ENCODE measurements at regions not wholly inside any gene's neighbourhood (a gene's known extent, or its start where the extent isn't known, plus 50 kb on each side); places are given as distances from the start of the nearest gene placed in this dataset.

DNA sequence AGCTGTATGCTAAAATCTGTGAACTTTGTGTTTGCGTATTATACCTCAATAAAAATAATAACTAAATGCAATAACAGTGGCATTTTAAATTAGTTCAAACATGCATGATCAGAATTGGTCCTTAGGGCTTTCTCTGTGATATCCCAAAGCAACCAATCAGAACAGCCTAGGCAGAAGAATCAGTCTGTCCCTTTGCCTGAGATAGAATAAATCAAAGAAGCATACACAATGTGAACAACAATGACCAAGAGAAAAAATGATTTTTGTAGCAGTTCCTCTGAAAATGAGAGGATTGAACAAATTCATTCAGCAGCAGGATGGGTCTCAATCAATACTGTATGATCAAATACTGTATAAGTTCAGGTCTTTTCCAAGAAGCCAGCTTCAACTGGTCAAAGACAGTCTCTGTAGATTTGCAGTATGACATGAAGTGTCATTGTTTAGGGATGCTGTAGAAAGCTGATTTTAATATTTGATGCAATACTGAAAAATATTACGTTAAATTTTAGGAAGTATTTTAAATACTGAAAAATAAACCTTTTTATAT lies 1071.6 kb downstream of the AGBL1 start:
- TF ChIP-seq, protein P1, sequence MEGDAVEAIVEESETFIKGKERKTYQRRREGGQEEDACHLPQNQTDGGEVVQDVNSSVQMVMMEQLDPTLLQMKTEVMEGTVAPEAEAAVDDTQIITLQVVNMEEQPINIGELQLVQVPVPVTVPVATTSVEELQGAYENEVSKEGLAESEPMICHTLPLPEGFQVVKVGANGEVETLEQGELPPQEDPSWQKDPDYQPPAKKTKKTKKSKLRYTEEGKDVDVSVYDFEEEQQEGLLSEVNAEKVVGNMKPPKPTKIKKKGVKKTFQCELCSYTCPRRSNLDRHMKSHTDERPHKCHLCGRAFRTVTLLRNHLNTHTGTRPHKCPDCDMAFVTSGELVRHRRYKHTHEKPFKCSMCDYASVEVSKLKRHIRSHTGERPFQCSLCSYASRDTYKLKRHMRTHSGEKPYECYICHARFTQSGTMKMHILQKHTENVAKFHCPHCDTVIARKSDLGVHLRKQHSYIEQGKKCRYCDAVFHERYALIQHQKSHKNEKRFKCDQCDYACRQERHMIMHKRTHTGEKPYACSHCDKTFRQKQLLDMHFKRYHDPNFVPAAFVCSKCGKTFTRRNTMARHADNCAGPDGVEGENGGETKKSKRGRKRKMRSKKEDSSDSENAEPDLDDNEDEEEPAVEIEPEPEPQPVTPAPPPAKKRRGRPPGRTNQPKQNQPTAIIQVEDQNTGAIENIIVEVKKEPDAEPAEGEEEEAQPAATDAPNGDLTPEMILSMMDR (IDR thresholded peaks at IDR 0.05), result no peak
- TF ChIP-seq POLR2A (IDR thresholded peaks at IDR 0.05), result no peak
- TF ChIP-seq EP300 (IDR thresholded peaks at IDR 0.05), result no peak
